LNCaP clone FGC (cell line): ENCODE measurements at regions not wholly inside any gene's neighbourhood (a gene's known extent, or its start where the extent isn't known, plus 50 kb on each side); places are given as distances from the start of the nearest gene placed in this dataset.

Source experiments
- DNase-seq: peaks from one replicate; pipeline ENCODE4 v3.0.0-alpha.2; 2011; ENCODE audit warnings: low read depth
- H3K4me3 ChIP-seq: 2 replicates; pipeline ENCODE4 v1.5.1; 2011; ENCODE audit warnings: mild to moderate bottlenecking, low read depth, low read length, control low read depth
- TF ChIP-seq, protein P1 (sequence below): IDR thresholded peaks from 2 replicates; pipeline ENCODE4 v1.5.1; 2012; ENCODE audit warnings: mild to moderate bottlenecking; ENCODE audit not compliant: control insufficient read depth, insufficient read depth; ENCODE audit errors: extremely low read depth

DNA sequence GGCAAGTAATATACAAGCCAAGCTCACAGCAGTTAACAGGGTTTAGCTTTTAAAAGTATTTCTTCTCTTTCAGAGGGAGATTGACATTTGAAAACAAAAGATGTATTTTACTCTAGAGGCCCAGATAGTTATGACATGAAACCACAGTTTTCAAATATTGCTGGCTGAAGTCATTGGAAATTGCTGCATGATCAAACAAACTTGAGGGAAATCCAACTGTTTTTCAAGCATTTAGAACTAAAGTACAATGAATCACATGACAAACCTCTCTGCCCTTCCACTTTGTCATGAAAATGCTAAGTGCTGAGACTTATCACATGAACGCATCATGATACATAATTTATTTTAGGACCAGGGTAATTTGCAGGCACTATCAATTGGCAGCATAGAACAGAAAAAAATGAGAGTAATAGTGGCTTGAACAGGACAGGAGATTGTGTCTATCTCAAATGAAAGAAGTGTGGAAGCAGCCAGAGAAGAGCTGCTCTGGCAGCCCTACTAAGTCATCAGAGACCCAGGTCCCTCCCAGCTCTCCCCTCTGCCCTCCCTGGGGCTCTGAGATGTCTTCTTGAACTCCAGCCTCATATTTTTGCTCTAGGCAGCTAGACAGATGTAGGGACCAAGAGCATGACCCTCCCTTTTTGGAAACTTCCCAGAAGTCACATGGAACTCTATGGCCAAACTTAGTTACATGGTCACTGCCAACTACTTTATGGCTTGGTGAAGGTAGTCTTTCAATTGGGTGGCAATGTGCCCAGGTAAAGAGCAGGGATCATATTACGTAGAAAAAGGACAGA, 90.1 kb upstream of the PELI2 start:
- DNase-seq, result peak; percentile 62
- TF ChIP-seq, protein P1, sequence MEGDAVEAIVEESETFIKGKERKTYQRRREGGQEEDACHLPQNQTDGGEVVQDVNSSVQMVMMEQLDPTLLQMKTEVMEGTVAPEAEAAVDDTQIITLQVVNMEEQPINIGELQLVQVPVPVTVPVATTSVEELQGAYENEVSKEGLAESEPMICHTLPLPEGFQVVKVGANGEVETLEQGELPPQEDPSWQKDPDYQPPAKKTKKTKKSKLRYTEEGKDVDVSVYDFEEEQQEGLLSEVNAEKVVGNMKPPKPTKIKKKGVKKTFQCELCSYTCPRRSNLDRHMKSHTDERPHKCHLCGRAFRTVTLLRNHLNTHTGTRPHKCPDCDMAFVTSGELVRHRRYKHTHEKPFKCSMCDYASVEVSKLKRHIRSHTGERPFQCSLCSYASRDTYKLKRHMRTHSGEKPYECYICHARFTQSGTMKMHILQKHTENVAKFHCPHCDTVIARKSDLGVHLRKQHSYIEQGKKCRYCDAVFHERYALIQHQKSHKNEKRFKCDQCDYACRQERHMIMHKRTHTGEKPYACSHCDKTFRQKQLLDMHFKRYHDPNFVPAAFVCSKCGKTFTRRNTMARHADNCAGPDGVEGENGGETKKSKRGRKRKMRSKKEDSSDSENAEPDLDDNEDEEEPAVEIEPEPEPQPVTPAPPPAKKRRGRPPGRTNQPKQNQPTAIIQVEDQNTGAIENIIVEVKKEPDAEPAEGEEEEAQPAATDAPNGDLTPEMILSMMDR, result no peak
- no peak overlapping the region for H3K4me3 ChIP-seq

GRCh38 chr14:56036353-56036752, 81.9 kb upstream of the PELI2 start:
- TF ChIP-seq, protein P1, result no peak
- no peak for DNase-seq
- H3K4me3 ChIP-seq, result no peak overlapping the region

DNA sequence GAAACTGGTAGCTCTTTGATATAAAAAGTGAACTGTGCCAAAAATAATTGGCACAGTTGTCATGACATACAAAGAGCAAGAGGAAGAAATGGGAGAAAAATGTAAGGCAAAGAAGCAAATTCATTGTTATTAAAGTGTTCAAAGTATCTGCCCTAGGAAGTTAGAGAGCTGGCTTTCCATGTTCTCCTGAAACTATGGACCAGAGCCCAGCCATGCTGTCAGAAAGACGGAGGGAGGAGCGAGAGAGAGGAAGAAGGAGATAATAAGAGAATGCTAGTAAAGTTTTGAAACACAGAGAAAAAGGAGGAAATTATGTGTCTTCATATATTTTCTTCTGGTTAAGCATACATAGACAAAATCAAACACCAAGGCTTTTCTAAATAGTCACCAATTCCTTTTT, 78.1 kb upstream of the PELI2 start:
- no peak for DNase-seq
- no peak overlapping the region for H3K4me3 ChIP-seq
- TF ChIP-seq, protein P1, result no peak

GRCh38 chr14:56044196-56044595, 74.0 kb upstream of the PELI2 start:
- no peak overlapping the region for H3K4me3 ChIP-seq
- TF ChIP-seq, protein P1, result no peak
- no peak for DNase-seq

DNA sequence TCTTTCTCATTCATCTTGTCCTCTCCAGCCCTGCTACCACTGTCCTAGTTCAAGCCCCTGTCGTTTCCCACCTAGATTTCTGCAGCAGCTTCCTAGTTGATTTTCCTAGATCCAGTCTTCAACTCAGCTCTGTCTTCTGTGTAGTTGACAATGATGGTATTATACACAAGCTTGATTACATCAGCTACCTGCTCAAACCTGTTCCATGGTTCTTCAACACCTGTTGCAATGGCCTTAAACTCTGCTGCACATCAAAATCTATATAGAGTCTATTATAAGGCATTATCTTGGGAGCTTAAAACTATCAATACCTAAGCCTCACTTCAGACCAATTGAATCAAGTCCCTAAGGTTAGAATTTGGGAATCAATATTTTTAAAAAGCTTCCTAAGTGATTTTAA, 71.7 kb upstream of the PELI2 start:
- no peak for DNase-seq
- H3K4me3 ChIP-seq, result no peak overlapping the region
- TF ChIP-seq, protein P1, result no peak

DNA sequence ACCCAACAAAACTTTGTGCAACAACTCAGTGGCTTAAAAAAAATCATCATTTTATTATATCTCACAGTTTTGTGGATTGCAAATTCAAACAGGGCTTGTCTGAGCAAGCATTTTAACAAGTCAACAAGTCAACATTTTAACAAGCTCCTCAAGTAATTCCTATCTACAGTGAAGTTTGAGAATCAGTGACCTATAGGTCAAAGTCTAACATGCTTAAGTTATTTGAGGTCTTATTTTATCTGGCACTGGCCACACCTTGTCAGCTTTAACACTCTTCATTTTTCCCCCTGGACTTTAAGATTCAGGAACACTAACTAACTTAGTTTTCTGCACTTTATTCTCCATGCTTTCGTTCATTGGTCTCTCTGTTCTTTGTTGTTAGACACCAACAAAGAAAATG, 71.2 kb upstream of the PELI2 start:
- DNase-seq, result no peak
- TF ChIP-seq, protein P1, result no peak

DNA sequence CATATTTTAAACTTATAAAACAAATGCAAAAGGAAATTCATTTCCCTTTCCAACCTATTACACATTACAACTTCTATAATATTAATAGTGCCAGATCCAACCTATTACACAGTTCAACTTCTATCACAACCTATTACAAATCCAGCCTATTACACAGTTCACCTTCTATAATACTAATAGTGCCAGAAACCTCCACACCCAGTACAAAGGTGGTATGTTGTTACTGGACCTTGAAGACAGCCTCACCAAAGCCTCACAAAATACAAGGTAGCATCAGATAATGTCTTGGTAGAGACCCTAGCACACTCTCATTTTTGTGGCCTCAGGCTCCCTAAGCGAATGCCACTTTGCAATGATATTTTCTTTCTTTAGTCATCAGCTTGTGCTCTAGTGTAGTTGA, 68.7 kb upstream of the PELI2 start:
- no peak for DNase-seq
- TF ChIP-seq, protein P1, result no peak

More for the DNA sequence above, 71.2 kb upstream of the PELI2 start:
- H3K4me3 ChIP-seq, result no peak overlapping the region

More for the DNA sequence above, 68.7 kb upstream of the PELI2 start:
- no peak overlapping the region for H3K4me3 ChIP-seq
